Astrocyte (in vitro differentiated cells and primary cell): ENCODE measurements at regions not wholly inside any gene's neighbourhood (a gene's known extent, or its start where the extent isn't known, plus 50 kb on each side); places are given as distances from the start of the nearest gene placed in this dataset.

ENCODE experiments used
- DNase-seq: peaks from one replicate; pipeline ENCODE4 v3.0.0-alpha.2; 2010; ENCODE audit warnings: low read depth
- FAIRE-seq: peaks from 2 replicates; lab custom pipeline; 2011; peaks lifted over from hg19 to GRCh38; lab: Jason Lieb, UNC
- H2AFZ ChIP-seq: 2 replicates; pipeline ENCODE4 v1.6.0; 2012; ENCODE audit warnings: low read depth, low read length, inconsistent platforms
- H3K27ac ChIP-seq: 2 replicates; pipeline ENCODE4 v1.5.1; 2011; ENCODE audit warnings: low read depth, low read length, inconsistent platforms
- H3K27me3 ChIP-seq: 2 replicates; pipeline ENCODE4 v1.6.0; 2011; ENCODE audit warnings: low read length, inconsistent platforms; ENCODE audit not compliant: insufficient read depth
- H3K36me3 ChIP-seq: 2 replicates; pipeline ENCODE4 v1.5.1; 2011; ENCODE audit warnings: low read length, inconsistent platforms; ENCODE audit not compliant: insufficient read depth
- H3K4me1 ChIP-seq: 2 replicates; pipeline ENCODE4 v1.5.1; 2011; ENCODE audit warnings: low read length, inconsistent platforms; ENCODE audit not compliant: insufficient read depth
- H3K4me2 ChIP-seq: 2 replicates; pipeline ENCODE4 v1.6.0; 2012; ENCODE audit warnings: low read length, inconsistent platforms
- H3K4me3 ChIP-seq: 2 replicates; pipeline ENCODE4 v1.5.1; 2011; ENCODE audit warnings: low read depth, mild to moderate bottlenecking, low read length, inconsistent platforms; ENCODE audit not compliant: insufficient read depth
- H3K79me2 ChIP-seq: 2 replicates; pipeline ENCODE4 v1.6.0; 2012; ENCODE audit warnings: mild to moderate bottlenecking, low read length, inconsistent platforms; ENCODE audit not compliant: insufficient read depth
- H3K9ac ChIP-seq: 2 replicates; pipeline ENCODE4 v1.6.0; 2012; ENCODE audit warnings: mild to moderate bottlenecking, low read length, inconsistent platforms
- H3K9me3 ChIP-seq: 2 replicates; pipeline ENCODE4 v1.5.1; 2012; ENCODE audit warnings: low read depth, mild to moderate bottlenecking, low read length, inconsistent platforms; ENCODE audit not compliant: insufficient read depth
- H4K20me1 ChIP-seq: 2 replicates; pipeline ENCODE4 v1.6.0; 2012; ENCODE audit warnings: low read length, inconsistent platforms; ENCODE audit not compliant: insufficient read depth
- H3K27ac Mint-ChIP-seq: one replicate; pipeline ENCODE4 v1.8.0; 2021; ENCODE audit warnings: mild to moderate bottlenecking, mixed read lengths; ENCODE audit not compliant: unreplicated experiment
- H3K27me3 Mint-ChIP-seq: one replicate; pipeline ENCODE4 v1.8.0; 2021; ENCODE audit warnings: low read depth, mixed read lengths; ENCODE audit not compliant: unreplicated experiment
- H3K36me3 Mint-ChIP-seq: one replicate; pipeline ENCODE4 v1.8.0; 2021; ENCODE audit warnings: low read depth, mixed read lengths; ENCODE audit not compliant: unreplicated experiment
- H3K4me1 Mint-ChIP-seq: one replicate; pipeline ENCODE4 v1.8.0; 2021; ENCODE audit warnings: low read depth, mixed read lengths; ENCODE audit not compliant: unreplicated experiment
- H3K4me3 Mint-ChIP-seq: one replicate; pipeline ENCODE4 v1.8.0; 2021; ENCODE audit warnings: mild to moderate bottlenecking, moderate library complexity, mixed read lengths; ENCODE audit not compliant: unreplicated experiment
- H3K9me3 Mint-ChIP-seq: one replicate; pipeline ENCODE4 v1.8.0; 2021; ENCODE audit warnings: mild to moderate bottlenecking, mixed read lengths; ENCODE audit not compliant: unreplicated experiment
- EZH2 ChIP-seq: IDR thresholded peaks from 2 replicates; pipeline ENCODE4 v1.6.1; 2012; ENCODE audit warnings: mild to moderate bottlenecking, low read length, inconsistent platforms; ENCODE audit not compliant: insufficient read depth
- TF ChIP-seq, protein P1 (sequence below): IDR thresholded peaks from 2 replicates; pipeline ENCODE4 v1.5.1; 2011; ENCODE audit warnings: low read depth, mild to moderate bottlenecking, inconsistent platforms, low read length, moderate library complexity; ENCODE audit not compliant: insufficient read depth

DNA sequence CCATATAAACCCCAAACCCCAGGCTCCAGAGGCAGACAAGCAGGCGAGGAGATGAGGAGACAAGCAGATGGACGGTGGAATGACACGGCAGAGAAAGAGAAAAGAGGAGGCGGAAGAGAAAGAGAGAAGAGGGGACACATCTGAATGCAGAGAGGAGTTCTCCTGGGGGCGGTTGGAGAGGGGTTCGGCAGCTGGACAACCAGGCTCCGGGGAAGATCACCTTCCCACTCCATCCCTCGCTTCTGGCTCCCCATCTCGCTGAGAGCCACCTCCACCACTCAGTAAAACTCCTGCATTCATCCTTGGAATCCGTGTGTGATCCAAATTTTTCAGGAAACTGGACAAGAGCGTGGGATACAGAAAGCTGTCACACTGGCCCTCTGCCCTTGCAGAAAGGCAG, 966.7 kb upstream of the NXPH2 start:
- FAIRE-seq = no peak
- no peaks in the 10 kb centered on the region for H3K4me1 ChIP-seq
- TF ChIP-seq, protein P1, sequence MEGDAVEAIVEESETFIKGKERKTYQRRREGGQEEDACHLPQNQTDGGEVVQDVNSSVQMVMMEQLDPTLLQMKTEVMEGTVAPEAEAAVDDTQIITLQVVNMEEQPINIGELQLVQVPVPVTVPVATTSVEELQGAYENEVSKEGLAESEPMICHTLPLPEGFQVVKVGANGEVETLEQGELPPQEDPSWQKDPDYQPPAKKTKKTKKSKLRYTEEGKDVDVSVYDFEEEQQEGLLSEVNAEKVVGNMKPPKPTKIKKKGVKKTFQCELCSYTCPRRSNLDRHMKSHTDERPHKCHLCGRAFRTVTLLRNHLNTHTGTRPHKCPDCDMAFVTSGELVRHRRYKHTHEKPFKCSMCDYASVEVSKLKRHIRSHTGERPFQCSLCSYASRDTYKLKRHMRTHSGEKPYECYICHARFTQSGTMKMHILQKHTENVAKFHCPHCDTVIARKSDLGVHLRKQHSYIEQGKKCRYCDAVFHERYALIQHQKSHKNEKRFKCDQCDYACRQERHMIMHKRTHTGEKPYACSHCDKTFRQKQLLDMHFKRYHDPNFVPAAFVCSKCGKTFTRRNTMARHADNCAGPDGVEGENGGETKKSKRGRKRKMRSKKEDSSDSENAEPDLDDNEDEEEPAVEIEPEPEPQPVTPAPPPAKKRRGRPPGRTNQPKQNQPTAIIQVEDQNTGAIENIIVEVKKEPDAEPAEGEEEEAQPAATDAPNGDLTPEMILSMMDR = no peak
- TF ChIP-seq EZH2 = no peak

DNA sequence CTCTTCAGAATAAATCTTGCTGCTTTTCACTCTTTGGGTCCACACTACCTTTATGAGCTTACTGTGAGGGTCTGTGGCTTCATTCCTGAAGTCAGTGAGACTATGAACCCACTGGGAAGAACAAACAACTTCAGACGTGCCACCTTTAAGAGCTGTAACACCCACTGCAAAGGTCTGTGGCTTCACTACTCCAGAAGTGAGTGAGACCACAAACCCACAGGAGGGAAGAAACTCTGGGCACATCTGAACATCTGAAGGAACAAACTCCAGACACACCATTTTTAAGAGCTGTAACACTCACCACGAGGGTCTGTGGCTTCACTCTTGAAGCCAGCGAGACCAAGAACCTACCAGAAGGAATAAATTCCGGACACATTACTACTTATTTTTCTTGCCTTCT, 964.1 kb upstream of the NXPH2 start:
- Mint-ChIP-seq H3K27me3 (no peaks in the 10 kb centered on the region), H3K4me3 (no peak overlapping the region), H3K4me1 (no peaks in the 10 kb centered on the region), H3K27ac (no peak overlapping the region), H3K36me3 (no peaks in the 10 kb centered on the region), H3K9me3 (no peaks in the 10 kb centered on the region)
- no peak overlapping the region for H3K4me3 ChIP-seq
- no peaks in the 10 kb centered on the region for H3K4me1 ChIP-seq
- no peaks in the 10 kb centered on the region for H4K20me1 ChIP-seq
- FAIRE-seq = no peak
- no peaks in the 10 kb centered on the region for H3K9me3 ChIP-seq
- no peaks in the 10 kb centered on the region for H3K79me2 ChIP-seq
- H3K4me2 ChIP-seq = no peak overlapping the region
- no peak for TF ChIP-seq EZH2
- TF ChIP-seq, protein P1 = no peak
- H3K36me3 ChIP-seq = no peaks in the 10 kb centered on the region
- no peaks in the 10 kb centered on the region for H3K27me3 ChIP-seq
- H3K9ac ChIP-seq = no peak overlapping the region
- no peak overlapping the region for H3K27ac ChIP-seq
- DNase-seq = no peak
- H2AFZ ChIP-seq = no peak overlapping the region

More for the DNA sequence above, 966.7 kb upstream of the NXPH2 start:
- Mint-ChIP-seq H3K27ac (no peak overlapping the region), H3K27me3 (no peaks in the 10 kb centered on the region), H3K4me1 (no peaks in the 10 kb centered on the region), H3K4me3 (no peak overlapping the region), H3K36me3 (no peaks in the 10 kb centered on the region), H3K9me3 (no peaks in the 10 kb centered on the region)
- Histone ChIP-seq H3K27ac (no peak overlapping the region), H3K79me2 (no peaks in the 10 kb centered on the region), H4K20me1 (no peaks in the 10 kb centered on the region), H3K4me2 (no peak overlapping the region), H3K9ac (no peak overlapping the region), H2AFZ (no peak overlapping the region), H3K4me3 (no peak overlapping the region), H3K27me3 (no peaks in the 10 kb centered on the region), H3K36me3 (no peaks in the 10 kb centered on the region), H3K9me3 (no peaks in the 10 kb centered on the region)
- no peak for DNase-seq

DNA sequence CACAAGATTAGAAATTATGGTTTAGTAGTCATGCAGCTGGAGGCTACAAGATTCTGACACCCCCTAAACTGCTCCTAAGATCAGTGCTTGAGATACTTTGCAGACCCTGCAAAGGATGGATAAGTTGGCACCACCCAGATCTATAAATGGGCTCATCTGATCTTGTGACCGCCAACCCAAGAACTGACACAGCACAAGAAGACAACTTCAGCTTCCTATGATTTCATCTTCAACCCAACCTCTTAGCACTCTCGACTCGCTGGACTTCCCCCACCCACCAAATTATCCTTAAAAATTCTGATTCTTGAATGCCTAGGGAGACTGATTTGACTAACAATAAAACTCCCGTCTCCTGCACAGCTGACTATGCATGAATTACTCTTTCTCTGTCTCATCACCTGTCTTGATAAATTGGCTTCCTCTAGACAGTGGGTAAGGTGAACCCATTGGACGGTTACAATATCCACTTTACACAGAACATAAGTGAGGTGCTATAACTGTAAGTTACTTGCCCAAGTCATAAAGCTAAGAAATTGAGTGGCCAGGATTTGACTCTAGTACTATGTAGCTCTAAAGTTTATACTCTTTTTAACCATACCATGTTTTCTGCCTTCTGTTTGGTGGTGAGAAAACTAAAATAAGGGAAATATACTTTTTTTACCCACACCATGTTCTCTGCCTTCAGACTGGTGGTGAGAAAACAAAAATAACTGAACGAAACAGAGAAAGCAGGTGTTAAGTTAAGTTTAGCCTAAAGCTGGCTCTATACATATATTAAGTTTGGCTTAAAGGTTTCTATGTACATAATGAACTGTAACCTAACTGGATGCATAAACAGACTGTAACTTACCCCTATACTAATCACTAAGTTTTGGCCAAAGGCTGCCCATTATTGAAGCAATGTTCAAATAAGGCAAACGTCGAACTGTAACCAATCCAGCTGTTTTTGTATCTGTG, 962.3 kb upstream of the NXPH2 start:
- FAIRE-seq (no peak), DNase-seq (no peak)
- Histone ChIP-seq H3K9ac (no peak overlapping the region), H3K9me3 (no peaks in the 10 kb centered on the region), H3K4me2 (no peak overlapping the region), H3K36me3 (no peaks in the 10 kb centered on the region), H3K4me1 (no peaks in the 10 kb centered on the region), H3K4me3 (no peak overlapping the region), H3K27me3 (no peaks in the 10 kb centered on the region), H2AFZ (no peak overlapping the region), H3K27ac (no peak overlapping the region), H4K20me1 (no peaks in the 10 kb centered on the region), H3K79me2 (no peaks in the 10 kb centered on the region)
- H3K36me3 Mint-ChIP-seq = no peaks in the 10 kb centered on the region
- no peak overlapping the region for H3K4me3 Mint-ChIP-seq
- H3K4me1 Mint-ChIP-seq = no peaks in the 10 kb centered on the region
- H3K27me3 Mint-ChIP-seq = no peaks in the 10 kb centered on the region
- TF ChIP-seq, protein P1 = no peak
- no peak for TF ChIP-seq EZH2
- no peak overlapping the region for H3K27ac Mint-ChIP-seq
- H3K9me3 Mint-ChIP-seq = no peaks in the 10 kb centered on the region
